ENCODE measurements at regions not wholly inside any gene's neighbourhood (a gene's known extent, or its start where the extent isn't known, plus 50 kb on each side); places are given as distances from the start of the nearest gene placed in this dataset.

DNA sequence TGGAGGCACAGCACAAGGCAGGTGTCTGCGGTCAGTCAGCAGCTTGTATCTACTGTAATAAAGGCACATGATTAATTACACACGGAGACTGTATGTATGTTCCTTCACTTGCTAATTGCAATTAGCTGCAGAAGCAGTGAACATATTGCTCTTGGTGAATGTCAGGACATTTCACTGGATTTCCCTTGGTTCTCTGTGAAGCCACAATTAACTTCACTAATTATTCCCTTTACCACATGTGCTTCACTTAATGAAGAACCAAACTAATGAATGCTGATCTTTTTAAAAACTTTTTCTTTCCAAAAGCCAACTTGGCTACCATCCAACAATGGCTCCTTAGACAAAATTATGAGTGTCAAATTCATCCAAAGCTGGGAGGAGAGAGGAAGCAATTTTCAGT lies 290.7 kb downstream of the ADRA2A start:
- Histone ChIP-seq H3K27me3 (ENCODE audit: insufficient read depth, poor library complexity, severe bottlenecking) (no peaks in the 10 kb centered on the region), H3K9me3 (ENCODE audit: severe bottlenecking) (no peaks in the 10 kb centered on the region), H3K36me3 (ENCODE audit: low read depth) (no peaks in the 10 kb centered on the region), H3K4me3 (ENCODE audit: severe bottlenecking) (no peak overlapping the region), H3K4me1 (ENCODE audit: insufficient read depth, poor library complexity, severe bottlenecking) (no peaks in the 10 kb centered on the region), H3K27ac (ENCODE audit: poor library complexity, severe bottlenecking) (no peak overlapping the region)
- ATAC-seq (ENCODE audit: low read depth), result no peak
- no peak for DNase-seq (ENCODE audit: low spot score)
- TF ChIP-seq, protein P1, sequence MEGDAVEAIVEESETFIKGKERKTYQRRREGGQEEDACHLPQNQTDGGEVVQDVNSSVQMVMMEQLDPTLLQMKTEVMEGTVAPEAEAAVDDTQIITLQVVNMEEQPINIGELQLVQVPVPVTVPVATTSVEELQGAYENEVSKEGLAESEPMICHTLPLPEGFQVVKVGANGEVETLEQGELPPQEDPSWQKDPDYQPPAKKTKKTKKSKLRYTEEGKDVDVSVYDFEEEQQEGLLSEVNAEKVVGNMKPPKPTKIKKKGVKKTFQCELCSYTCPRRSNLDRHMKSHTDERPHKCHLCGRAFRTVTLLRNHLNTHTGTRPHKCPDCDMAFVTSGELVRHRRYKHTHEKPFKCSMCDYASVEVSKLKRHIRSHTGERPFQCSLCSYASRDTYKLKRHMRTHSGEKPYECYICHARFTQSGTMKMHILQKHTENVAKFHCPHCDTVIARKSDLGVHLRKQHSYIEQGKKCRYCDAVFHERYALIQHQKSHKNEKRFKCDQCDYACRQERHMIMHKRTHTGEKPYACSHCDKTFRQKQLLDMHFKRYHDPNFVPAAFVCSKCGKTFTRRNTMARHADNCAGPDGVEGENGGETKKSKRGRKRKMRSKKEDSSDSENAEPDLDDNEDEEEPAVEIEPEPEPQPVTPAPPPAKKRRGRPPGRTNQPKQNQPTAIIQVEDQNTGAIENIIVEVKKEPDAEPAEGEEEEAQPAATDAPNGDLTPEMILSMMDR (IDR thresholded peaks at IDR 0.05; ENCODE audit: poor library complexity, severe bottlenecking), result no peak

DNA sequence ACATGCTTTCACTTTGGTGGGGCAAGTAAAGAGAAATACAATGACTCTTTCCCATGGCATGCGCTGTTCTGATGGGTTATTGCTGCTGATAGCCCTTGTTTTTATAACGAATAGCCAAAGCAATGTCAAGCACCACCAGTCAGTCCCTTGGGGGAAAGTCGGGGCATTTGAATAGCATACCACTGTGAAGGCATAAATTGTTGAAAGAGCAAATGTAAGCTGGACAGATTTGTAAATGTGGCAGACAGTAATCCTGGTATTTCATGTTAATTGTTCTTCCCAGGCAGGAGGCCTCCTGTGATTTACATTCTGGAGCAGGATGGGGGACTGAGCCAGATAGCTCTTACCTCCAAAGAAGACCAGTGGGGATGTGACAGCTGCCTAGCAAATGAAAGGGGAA lies 293.3 kb downstream of the ADRA2A start:
- DNase-seq (ENCODE audit: low spot score), result no peak
- H3K27me3 ChIP-seq (ENCODE audit: insufficient read depth, poor library complexity, severe bottlenecking), result no peaks in the 10 kb centered on the region
- H3K9me3 ChIP-seq (ENCODE audit: severe bottlenecking), result no peaks in the 10 kb centered on the region
- H3K27ac ChIP-seq (ENCODE audit: poor library complexity, severe bottlenecking), result no peak overlapping the region
- TF ChIP-seq, protein P1 (IDR thresholded peaks at IDR 0.05; ENCODE audit: poor library complexity, severe bottlenecking), result no peak
- H3K4me3 ChIP-seq (ENCODE audit: severe bottlenecking), result no peak overlapping the region
- H3K36me3 ChIP-seq (ENCODE audit: low read depth), result no peaks in the 10 kb centered on the region
- H3K4me1 ChIP-seq (ENCODE audit: insufficient read depth, poor library complexity, severe bottlenecking), result no peaks in the 10 kb centered on the region
- ATAC-seq (ENCODE audit: low read depth), result no peak

- TF ChIP-seq, protein P1 (IDR thresholded peaks at IDR 0.05; ENCODE audit: poor library complexity, severe bottlenecking), result no peak
- Histone ChIP-seq H3K36me3 (ENCODE audit: low read depth) (no peaks in the 10 kb centered on the region), H3K4me3 (ENCODE audit: severe bottlenecking) (no peak overlapping the region), H3K4me1 (ENCODE audit: insufficient read depth, poor library complexity, severe bottlenecking) (no peaks in the 10 kb centered on the region), H3K27ac (ENCODE audit: poor library complexity, severe bottlenecking) (no peak overlapping the region), H3K27me3 (ENCODE audit: insufficient read depth, poor library complexity, severe bottlenecking) (no peaks in the 10 kb centered on the region), H3K9me3 (ENCODE audit: severe bottlenecking) (no peaks in the 10 kb centered on the region)
- no peak for DNase-seq (ENCODE audit: low spot score)
- no peak for ATAC-seq (ENCODE audit: low read depth)
Observed at GRCh38 chr10:111373696-111374095, 296.9 kb downstream of the ADRA2A start.

DNA sequence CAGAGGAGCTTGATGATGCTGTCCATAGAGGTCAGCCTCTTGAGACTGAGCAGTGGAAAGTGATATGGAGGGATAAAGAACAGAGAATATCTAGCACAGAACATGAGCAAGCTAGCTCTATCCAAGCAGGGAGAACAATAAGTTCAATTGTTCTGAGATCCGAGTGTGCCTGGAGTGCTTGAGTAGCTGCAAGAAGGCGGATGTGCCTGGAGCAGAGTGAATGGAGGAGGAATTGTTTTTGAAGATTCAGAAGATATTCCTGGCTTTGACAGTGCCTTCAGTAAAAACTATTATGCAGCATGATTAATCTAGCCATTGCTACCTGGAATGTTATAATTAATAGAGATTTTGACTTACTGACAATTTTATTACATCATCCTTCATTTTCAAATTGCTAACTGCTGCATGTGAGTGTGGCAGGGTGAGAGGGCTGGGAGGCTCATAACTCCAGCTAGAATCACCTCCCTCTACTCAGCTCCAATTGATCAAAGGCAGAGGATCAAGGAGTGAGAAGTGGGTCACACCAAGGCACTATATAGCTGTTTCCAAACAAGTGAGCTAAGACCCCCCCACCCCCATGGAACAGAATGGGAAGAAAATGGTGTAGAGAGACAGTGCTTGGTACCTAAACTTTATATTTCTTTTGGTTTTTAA lies 302.8 kb downstream of the ADRA2A start:
- H3K4me1 ChIP-seq (ENCODE audit: insufficient read depth, poor library complexity, severe bottlenecking), result no peaks in the 10 kb centered on the region
- H3K4me3 ChIP-seq (ENCODE audit: severe bottlenecking), result no peak overlapping the region
- no peak overlapping the region for H3K27ac ChIP-seq (ENCODE audit: poor library complexity, severe bottlenecking)
- TF ChIP-seq, protein P1 (IDR thresholded peaks at IDR 0.05; ENCODE audit: poor library complexity, severe bottlenecking), result no peak
- ATAC-seq (ENCODE audit: low read depth) (no peak), DNase-seq (ENCODE audit: low spot score) (no peak)
- H3K27me3 ChIP-seq (ENCODE audit: insufficient read depth, poor library complexity, severe bottlenecking), result no peaks in the 10 kb centered on the region
- no peaks in the 10 kb centered on the region for H3K9me3 ChIP-seq (ENCODE audit: severe bottlenecking)
- H3K36me3 ChIP-seq (ENCODE audit: low read depth), result no peaks in the 10 kb centered on the region

DNA sequence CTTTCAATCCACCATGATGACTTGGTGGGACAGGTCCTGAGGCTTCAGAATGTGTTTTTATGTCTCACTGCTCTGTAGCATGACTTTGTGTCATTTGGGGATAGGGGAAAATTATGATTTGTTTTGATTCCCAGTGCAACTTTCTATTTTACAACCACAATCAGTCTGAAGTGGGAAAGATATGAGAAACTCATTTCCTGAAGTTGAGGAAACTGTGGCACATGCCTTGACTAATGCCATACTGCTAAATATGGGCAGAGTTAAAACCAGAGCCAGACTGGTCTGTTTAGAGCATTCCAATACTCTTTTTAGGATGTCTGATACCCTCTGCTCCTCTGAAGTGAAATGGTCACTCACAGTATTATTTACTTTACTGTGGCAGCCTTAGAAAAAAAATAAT lies 307.7 kb downstream of the ADRA2A start:
- H3K4me1 ChIP-seq (ENCODE audit: insufficient read depth, poor library complexity, severe bottlenecking), result no peaks in the 10 kb centered on the region
- H3K27ac ChIP-seq (ENCODE audit: poor library complexity, severe bottlenecking), result no peak overlapping the region
- no peak overlapping the region for H3K4me3 ChIP-seq (ENCODE audit: severe bottlenecking)
- no peaks in the 10 kb centered on the region for H3K36me3 ChIP-seq (ENCODE audit: low read depth)
- H3K9me3 ChIP-seq (ENCODE audit: severe bottlenecking), result no peaks in the 10 kb centered on the region
- no peak for DNase-seq (ENCODE audit: low spot score)
- TF ChIP-seq, protein P1 (IDR thresholded peaks at IDR 0.05; ENCODE audit: poor library complexity, severe bottlenecking), result no peak
- ATAC-seq (ENCODE audit: low read depth), result no peak
- no peaks in the 10 kb centered on the region for H3K27me3 ChIP-seq (ENCODE audit: insufficient read depth, poor library complexity, severe bottlenecking)

Measured in RWPE2 (cell line).